A549 (cell line): ENCODE measurements at regions not wholly inside any gene's neighbourhood (a gene's known extent, or its start where the extent isn't known, plus 50 kb on each side); places are given as distances from the start of the nearest gene placed in this dataset.
"Not testable (repeated sequence)": the region's sequence is repeated elsewhere in the genome, so short reads cannot be mapped to it uniquely, and the experiment has no call there.

Source experiments
- ATAC-seq, 2 experiments: fragments of 200-7000 bp in 1 of 2; fragments of >200 bp in 1 of 2; cut with Nextera tagmentation in 1 of 2; cut with Tn5 transposase in 1 of 2; 3 replicates each; pipeline versions ENCODE4 v1.8.0 to v1.9.1; 2018 to 2020; ENCODE audit warnings: mild to moderate bottlenecking in 1 of 2, moderate library complexity in 1 of 2
- CTCF ChIA-PET: fragments of 300-600 bp; sonication (Branson Sonifier 250); formaldehyde crosslinking; extraction: SDS; loops from one replicate; lab custom pipeline; 2021; ENCODE audit warnings: antibody characterized with exemption, inconsistent platforms; lab: Yijun Ruan, JAX
- POLR2A ChIA-PET: fragments of 350-600 bp; formaldehyde crosslinking; extraction: SDS; loops from one replicate; lab custom pipeline; 2021; ENCODE audit warnings: antibody characterized with exemption, inconsistent platforms; lab: Yijun Ruan, JAX
- DNase-seq, 2 experiments: peaks; one replicate each; pipeline versions ENCODE4 v3.0.0 to v3.0.0-alpha.2; 2011 to 2016; ENCODE audit warnings: low read depth in 1 of 2, low spot score in 1 of 2
- FAIRE-seq: peaks from 2 replicates; lab custom pipeline; 2011; peaks lifted over from hg19 to GRCh38; lab: Jason Lieb, UNC
- H3K27ac ChIP-seq, 2 experiments: fragments of >200 bp; sonication (Bioruptor Twin); formaldehyde crosslinking; 3 replicates each; pipeline ENCODE4 v1.5.1; 2016 to 2017
- H3K4me1 ChIP-seq: fragments of >200 bp; sonication (Bioruptor Twin); formaldehyde crosslinking; 3 replicates; pipeline ENCODE4 v1.6.1; 2016
- H3K4me2 ChIP-seq: fragments of >200 bp; sonication (Bioruptor Twin); formaldehyde crosslinking; 3 replicates; pipeline ENCODE4 v1.6.1; 2016
- H3K4me3 ChIP-seq: fragments of >200 bp; sonication (Bioruptor Twin); formaldehyde crosslinking; 3 replicates; pipeline ENCODE4 v1.5.1; 2016
- H3K9me3 ChIP-seq: fragments of >200 bp; sonication (Bioruptor Twin); formaldehyde crosslinking; 3 replicates; pipeline ENCODE4 v1.6.1; 2016
- BHLHE40 ChIP-seq: IDR thresholded peaks from 2 replicates; pipeline ENCODE4 v1.6.1; 2012; ENCODE audit warnings: low read depth, low read length, inconsistent platforms
- CBX2 ChIP-seq: fragments of 200-600 bp; sonication (generic); IDR thresholded peaks from 2 replicates; pipeline ENCODE4 v1.6.1; 2016; ENCODE audit warnings: low read depth, mild to moderate bottlenecking, borderline replicate concordance
- CEBPB ChIP-seq, 2 experiments: fragments of >200 bp in 1 of 2; sonication (Bioruptor Twin) in 1 of 2; formaldehyde crosslinking in 1 of 2; IDR thresholded peaks; 2 replicates each; pipeline ENCODE4 v1.6.1; 2012 to 2016
- CHD2 ChIP-seq: fragments of 150-350 bp; IDR thresholded peaks from 2 replicates; pipeline ENCODE4 v1.6.1; 2014; ENCODE audit warnings: low read length; ENCODE audit not compliant: partially characterized antibody
- EHF ChIP-seq: fragments of 250-450 bp; sonication (Bioruptor Pico); IDR thresholded peaks from 2 replicates; pipeline ENCODE4 v1.5.0; 2020; ENCODE audit warnings: mild to moderate bottlenecking
- EHMT2 ChIP-seq: fragments of 200-600 bp; sonication (generic); IDR thresholded peaks from 2 replicates; pipeline ENCODE4 v1.6.1; 2016; ENCODE audit warnings: antibody characterized with exemption, low read depth, mild to moderate bottlenecking, moderate library complexity
- HDAC2 ChIP-seq: fragments of 200-600 bp; sonication (generic); IDR thresholded peaks from 2 replicates; pipeline ENCODE4 v1.6.1; 2016
- JUN ChIP-seq, 2 experiments: fragments of >200 bp; sonication (Bioruptor Twin); formaldehyde crosslinking; IDR thresholded peaks; 2 replicates in 1 of 2; 3 replicates in 1 of 2; pipeline ENCODE4 v1.6.1; 2016 to 2017
- KDM1A ChIP-seq: fragments of 200-600 bp; sonication (generic); IDR thresholded peaks from 2 replicates; pipeline ENCODE4 v1.6.1; 2016; ENCODE audit warnings: low read depth, mild to moderate bottlenecking
- MAFK ChIP-seq: fragments of 450-650 bp; IDR thresholded peaks from 2 replicates; pipeline ENCODE4 v1.6.1; 2014; ENCODE audit not compliant: partially characterized antibody
- MAZ ChIP-seq: fragments of 150-350 bp; IDR thresholded peaks from 2 replicates; pipeline ENCODE4 v1.6.1; 2014; ENCODE audit warnings: antibody characterized with exemption, low read depth, low read length, borderline replicate concordance
- MYC ChIP-seq: IDR thresholded peaks from 2 replicates; pipeline ENCODE4 v1.6.1; 2012; ENCODE audit warnings: mild to moderate bottlenecking, inconsistent platforms, low read length, improper control_type of control experiment, borderline replicate concordance
- NPAS2 ChIP-seq: fragments of 250-450 bp; sonication (Bioruptor Pico); IDR thresholded peaks from 2 replicates; pipeline ENCODE4 v1.8.0; 2022; ENCODE audit warnings: mild to moderate bottlenecking, moderate library complexity, borderline replicate concordance
- POLR2A ChIP-seq: IDR thresholded peaks from 2 replicates; pipeline ENCODE4 v1.6.1; 2012; ENCODE audit warnings: mild to moderate bottlenecking, low read length
- SMC3 ChIP-seq: fragments of >200 bp; sonication (Bioruptor Twin); formaldehyde crosslinking; IDR thresholded peaks from 3 replicates; pipeline ENCODE4 v1.6.1; 2018; ENCODE audit warnings: inconsistent platforms
- SREBF2 ChIP-seq: fragments of 450-650 bp; IDR thresholded peaks from 2 replicates; pipeline ENCODE4 v1.6.1; 2014; ENCODE audit warnings: mild to moderate bottlenecking, moderate library complexity
- ZFP36 ChIP-seq: fragments of 450-650 bp; IDR thresholded peaks from 2 replicates; pipeline ENCODE4 v1.6.1; 2014; ENCODE audit warnings: borderline replicate concordance; ENCODE audit not compliant: partially characterized antibody
- WGBS: methylation state at CpG from one replicate; pipeline ENCODE4 v1.1.6; 2017; ENCODE audit errors: missing lambda C conversion rate; 5-methylcytosine and 5-hydroxymethylcytosine counted together
- TF ChIP-seq, protein P1 (sequence below): IDR thresholded peaks from 2 replicates; pipeline ENCODE4 v1.6.1; 2012
- TF ChIP-seq, protein P2 (sequence below): fragments of >200 bp; sonication (Bioruptor Twin); formaldehyde crosslinking; IDR thresholded peaks from 3 replicates; pipeline ENCODE4 v1.5.1; 2016
- TF ChIP-seq, protein P3 (sequence below): fragments of 250-450 bp; sonication (Bioruptor Pico); IDR thresholded peaks from 2 replicates; pipeline ENCODE4 v1.5.0; 2021; ENCODE audit warnings: mild to moderate bottlenecking, moderate library complexity, borderline replicate concordance
- TF ChIP-seq, protein P4 (sequence below): IDR thresholded peaks from 2 replicates; pipeline ENCODE4 v1.6.1; 2012; ENCODE audit warnings: low read depth, borderline replicate concordance

DNA sequence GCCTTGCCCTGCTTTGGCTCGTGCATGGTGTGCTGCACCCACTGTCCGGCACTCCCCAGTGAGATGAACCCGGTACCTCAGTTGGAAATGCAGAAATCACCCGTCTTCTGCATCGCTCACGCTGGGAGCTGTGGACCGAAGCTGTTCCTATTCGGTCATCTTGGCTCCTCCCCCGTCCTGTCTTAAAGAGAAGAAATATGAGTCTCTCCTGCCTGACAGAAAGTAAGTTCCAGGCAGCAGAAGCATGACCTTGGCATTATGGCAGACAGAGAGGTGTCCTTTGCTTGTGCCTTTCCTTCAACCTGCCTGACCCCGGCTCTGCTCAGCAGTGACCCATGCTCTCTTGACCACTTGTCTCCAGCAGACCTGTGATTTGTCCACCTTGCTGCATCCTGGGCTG, 62.5 kb upstream of the CYP1B1 start:
- DNase-seq = no peak
- CTCF ChIA-PET = interaction anchor here (1.1 kb wide), 1 partner anchor 10 kb away, joined by 3 read pairs; no protein-coding TSS in a partner anchor
- POLR2A ChIA-PET = no interaction called here
- ATAC-seq = no peak
- TF ChIP-seq CEBPB (IDR thresholded peaks at IDR 0.05) = no peak
- TF ChIP-seq, all 56 proteins: peak for 0
- no peak for FAIRE-seq
- WGBS = 78% methylated on average over 10 of the region's 10 CpGs
- Histone ChIP-seq H3K4me2 (no peak overlapping the region), H3K4me3 (no peak overlapping the region), H3K9me3 (no peaks in the 10 kb centered on the region; the same call in 2 of the 3 replicates), H3K27ac (no peak overlapping the region), H3K4me1 (no peaks in the 10 kb centered on the region)

DNA sequence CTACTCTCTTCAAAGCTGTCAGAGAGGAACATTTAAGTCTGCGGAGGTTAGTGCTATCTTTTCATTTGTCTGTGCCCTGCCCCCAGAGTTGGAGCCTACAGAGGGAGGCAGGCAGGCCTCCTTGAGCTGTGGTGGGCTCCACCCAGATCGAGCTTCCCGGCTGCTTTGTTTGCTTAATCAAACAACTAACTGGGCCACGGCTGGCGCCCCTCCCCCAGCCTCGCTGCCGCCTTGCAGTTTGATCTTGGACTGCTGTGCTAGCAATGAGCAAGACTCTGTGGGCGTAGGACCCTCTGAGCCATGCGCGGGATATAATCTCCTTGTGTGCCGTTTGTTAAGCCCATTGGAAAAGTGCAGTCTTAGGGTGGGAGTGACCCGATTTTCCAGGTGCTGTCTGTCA, 62.0 kb upstream of the CYP1B1 start:
- H3K4me3 ChIP-seq, H3K27ac ChIP-seq, DNase-seq, CTCF ChIA-PET, ATAC-seq, H3K9me3 ChIP-seq, H3K4me2 ChIP-seq, FAIRE-seq, POLR2A ChIA-PET, H3K4me1 ChIP-seq: not testable (repeated sequence)
- WGBS = 53% methylated on average over 12 of the region's 12 CpGs

DNA sequence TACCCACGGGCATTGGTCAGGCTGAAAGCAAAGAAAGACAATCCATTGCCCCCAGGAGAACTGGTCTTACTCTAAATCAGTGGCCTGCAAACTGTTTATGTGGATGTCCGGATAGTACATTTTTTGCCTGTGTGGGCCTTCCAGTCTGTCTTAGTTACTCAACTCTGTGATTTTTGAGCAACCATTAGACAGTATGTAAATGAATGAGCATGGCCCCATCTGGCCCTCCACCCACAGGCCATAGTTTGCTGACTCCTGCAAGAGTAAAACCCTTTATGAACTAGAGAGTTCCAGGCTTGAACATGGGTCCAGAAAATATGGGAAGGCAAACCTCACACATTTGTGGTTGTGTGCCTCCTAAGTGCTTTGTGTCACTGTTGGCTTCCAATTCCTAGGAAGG, 55.7 kb upstream of the CYP1B1 start:
- WGBS = 65% methylated on average over 2 of the region's 2 CpGs
- POLR2A ChIA-PET = no interaction called here

More for the DNA sequence above, 55.7 kb upstream of the CYP1B1 start:
- H3K9me3 ChIP-seq = peaks cover 14% of the 10 kb centered on the region
- no peak overlapping the region for H3K4me2 ChIP-seq
- ATAC-seq (no peak), FAIRE-seq (no peak), DNase-seq (no peak)
- H3K4me1 ChIP-seq = no peaks in the 10 kb centered on the region
- H3K27ac ChIP-seq = no peak overlapping the region
- TF ChIP-seq MYC = no peak
- no peak for TF ChIP-seq NPAS2 (CRISPR knock-in tag)
- TF ChIP-seq MAFK = no peak
- TF ChIP-seq POLR2A = no peak
- TF ChIP-seq, protein P1, sequence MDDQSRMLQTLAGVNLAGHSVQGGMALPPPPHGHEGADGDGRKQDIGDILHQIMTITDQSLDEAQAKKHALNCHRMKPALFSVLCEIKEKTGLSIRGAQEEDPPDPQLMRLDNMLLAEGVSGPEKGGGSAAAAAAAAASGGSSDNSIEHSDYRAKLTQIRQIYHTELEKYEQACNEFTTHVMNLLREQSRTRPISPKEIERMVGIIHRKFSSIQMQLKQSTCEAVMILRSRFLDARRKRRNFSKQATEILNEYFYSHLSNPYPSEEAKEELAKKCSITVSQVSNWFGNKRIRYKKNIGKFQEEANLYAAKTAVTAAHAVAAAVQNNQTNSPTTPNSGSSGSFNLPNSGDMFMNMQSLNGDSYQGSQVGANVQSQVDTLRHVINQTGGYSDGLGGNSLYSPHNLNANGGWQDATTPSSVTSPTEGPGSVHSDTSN = no peak
- no peak for TF ChIP-seq SMC3
- no peak for TF ChIP-seq EHF (CRISPR knock-in tag)
- TF ChIP-seq EHMT2 = no peak
- TF ChIP-seq, protein P2, sequence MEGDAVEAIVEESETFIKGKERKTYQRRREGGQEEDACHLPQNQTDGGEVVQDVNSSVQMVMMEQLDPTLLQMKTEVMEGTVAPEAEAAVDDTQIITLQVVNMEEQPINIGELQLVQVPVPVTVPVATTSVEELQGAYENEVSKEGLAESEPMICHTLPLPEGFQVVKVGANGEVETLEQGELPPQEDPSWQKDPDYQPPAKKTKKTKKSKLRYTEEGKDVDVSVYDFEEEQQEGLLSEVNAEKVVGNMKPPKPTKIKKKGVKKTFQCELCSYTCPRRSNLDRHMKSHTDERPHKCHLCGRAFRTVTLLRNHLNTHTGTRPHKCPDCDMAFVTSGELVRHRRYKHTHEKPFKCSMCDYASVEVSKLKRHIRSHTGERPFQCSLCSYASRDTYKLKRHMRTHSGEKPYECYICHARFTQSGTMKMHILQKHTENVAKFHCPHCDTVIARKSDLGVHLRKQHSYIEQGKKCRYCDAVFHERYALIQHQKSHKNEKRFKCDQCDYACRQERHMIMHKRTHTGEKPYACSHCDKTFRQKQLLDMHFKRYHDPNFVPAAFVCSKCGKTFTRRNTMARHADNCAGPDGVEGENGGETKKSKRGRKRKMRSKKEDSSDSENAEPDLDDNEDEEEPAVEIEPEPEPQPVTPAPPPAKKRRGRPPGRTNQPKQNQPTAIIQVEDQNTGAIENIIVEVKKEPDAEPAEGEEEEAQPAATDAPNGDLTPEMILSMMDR = no peak
- TF ChIP-seq, protein P3, sequence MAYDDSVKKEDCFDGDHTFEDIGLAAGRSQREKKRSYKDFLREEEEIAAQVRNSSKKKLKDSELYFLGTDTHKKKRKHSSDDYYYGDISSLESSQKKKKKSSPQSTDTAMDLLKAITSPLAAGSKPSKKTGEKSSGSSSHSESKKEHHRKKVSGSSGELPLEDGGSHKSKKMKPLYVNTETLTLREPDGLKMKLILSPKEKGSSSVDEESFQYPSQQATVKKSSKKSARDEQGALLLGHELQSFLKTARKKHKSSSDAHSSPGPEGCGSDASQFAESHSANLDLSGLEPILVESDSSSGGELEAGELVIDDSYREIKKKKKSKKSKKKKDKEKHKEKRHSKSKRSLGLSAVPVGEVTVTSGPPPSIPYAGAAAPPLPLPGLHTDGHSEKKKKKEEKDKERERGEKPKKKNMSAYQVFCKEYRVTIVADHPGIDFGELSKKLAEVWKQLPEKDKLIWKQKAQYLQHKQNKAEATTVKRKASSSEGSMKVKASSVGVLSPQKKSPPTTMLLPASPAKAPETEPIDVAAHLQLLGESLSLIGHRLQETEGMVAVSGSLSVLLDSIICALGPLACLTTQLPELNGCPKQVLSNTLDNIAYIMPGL (CRISPR knock-in tag) = no peak
- no peak for TF ChIP-seq KDM1A
- TF ChIP-seq ZFP36 = no peak
- TF ChIP-seq BHLHE40 = no peak
- TF ChIP-seq MAZ = no peak
- TF ChIP-seq CHD2 = no peak
- TF ChIP-seq JUN (IDR thresholded peaks at IDR 0.05) = no peak
- TF ChIP-seq CBX2 = no peak
- no peak for TF ChIP-seq HDAC2
- TF ChIP-seq, protein P4, sequence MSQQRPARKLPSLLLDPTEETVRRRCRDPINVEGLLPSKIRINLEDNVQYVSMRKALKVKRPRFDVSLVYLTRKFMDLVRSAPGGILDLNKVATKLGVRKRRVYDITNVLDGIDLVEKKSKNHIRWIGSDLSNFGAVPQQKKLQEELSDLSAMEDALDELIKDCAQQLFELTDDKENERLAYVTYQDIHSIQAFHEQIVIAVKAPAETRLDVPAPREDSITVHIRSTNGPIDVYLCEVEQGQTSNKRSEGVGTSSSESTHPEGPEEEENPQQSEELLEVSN = no peak
- TF ChIP-seq SREBF2 = no peak
- CTCF ChIA-PET = no interaction called here
- no peak overlapping the region for H3K4me3 ChIP-seq
